GM12878 (cell line): ENCODE measurements at regions not wholly inside any gene's neighbourhood (a gene's known extent, or its start where the extent isn't known, plus 50 kb on each side); places are given as distances from the start of the nearest gene placed in this dataset.

ENCODE experiments used
- ATAC-seq: fragments of 200-7000 bp; cut with Tn5 transposase; 3 replicates; pipeline ENCODE4 v1.9.1; 2020; ENCODE audit warnings: mild to moderate bottlenecking, moderate library complexity
- BruUV-seq: library from RNA; stranded (reverse); fragments of 400-500 nt; replicated peaks from 2 replicates; lab custom pipeline; 2021; lab: Mats Ljungman, UMichigan
- CTCF ChIA-PET: fragments of 300-600 bp; sonication (Branson Sonifier 250); formaldehyde crosslinking; extraction: SDS; loops from one replicate; lab custom pipeline; 2021; ENCODE audit warnings: inconsistent platforms; lab: Yijun Ruan, JAX
- POLR2A ChIA-PET: fragments of 350-600 bp; formaldehyde crosslinking; extraction: SDS; loops from one replicate; lab custom pipeline; 2021; ENCODE audit warnings: inconsistent platforms; lab: Charles Lee
- RAD21 ChIA-PET: fragments of 300-600 bp; sonication (Branson Sonifier 250); formaldehyde crosslinking; loops from one replicate; lab custom pipeline; 2023; ENCODE audit warnings: antibody characterized with exemption; ENCODE audit not compliant: unreplicated experiment; lab: Charles Lee
- SMC1A ChIA-PET: fragments of 300-600 bp; sonication (Branson Sonifier 250); formaldehyde crosslinking; loops from one replicate; lab custom pipeline; 2023; ENCODE audit not compliant: unreplicated experiment, uncharacterized antibody; lab: Charles Lee
- DNase-seq: peaks from one replicate; pipeline ENCODE4 v3.0.0-alpha.2; 2011; ENCODE audit warnings: low read depth, low spot score
- FAIRE-seq: peaks from 3 replicates; lab custom pipeline; 2011; peaks lifted over from hg19 to GRCh38; lab: Jason Lieb, UNC
- H2AFZ ChIP-seq: 2 replicates; pipeline ENCODE4 v1.6.0; 2011; ENCODE audit warnings: low read depth, low read length, control low read depth; ENCODE audit not compliant: control insufficient read depth
- H3K27ac ChIP-seq: 2 replicates; pipeline ENCODE4 v1.5.1; 2011; ENCODE audit warnings: control low read depth; ENCODE audit not compliant: control insufficient read depth, insufficient read depth
- H3K27me3 ChIP-seq, 2 experiments: replicated peaks in 1 of 2; 2 replicates each; pipeline versions ENCODE4 v1.6.0 to v1.6.1; 2011; ENCODE audit warnings: low read length in 1 of 2; ENCODE audit not compliant: control insufficient read depth in 2 of 2, insufficient read depth in 2 of 2
- H3K36me3 ChIP-seq, 2 experiments: 2 replicates each; pipeline ENCODE4 v1.5.1; 2011; ENCODE audit warnings: low read length in 1 of 2; ENCODE audit not compliant: control insufficient read depth in 2 of 2, insufficient read depth in 2 of 2
- H3K4me1 ChIP-seq: 2 replicates; pipeline ENCODE4 v1.6.1; 2011; ENCODE audit warnings: mild to moderate bottlenecking, low read length, moderate library complexity, mixed read lengths; ENCODE audit not compliant: control insufficient read depth, insufficient read depth
- H3K4me2 ChIP-seq: 2 replicates; pipeline ENCODE4 v1.6.0; 2011; ENCODE audit warnings: control low read depth; ENCODE audit not compliant: control insufficient read depth, insufficient read depth
- H3K4me3 ChIP-seq: fragments of 200-600 bp; sonication (generic); 2 replicates; pipeline ENCODE4 v1.5.1; 2016
- H3K79me2 ChIP-seq: 2 replicates; pipeline ENCODE4 v1.6.0; 2011; ENCODE audit warnings: low read length; ENCODE audit not compliant: control insufficient read depth, insufficient read depth
- H3K9ac ChIP-seq: 2 replicates; pipeline ENCODE4 v1.8.0; 2011; ENCODE audit warnings: low read length, control low read depth, mixed read lengths; ENCODE audit not compliant: control insufficient read depth, insufficient read depth
- H3K9me3 ChIP-seq: replicated peaks from 3 replicates; pipeline ENCODE4 v1.5.1; 2011; ENCODE audit warnings: mild to moderate bottlenecking, low read length; ENCODE audit not compliant: control insufficient read depth, insufficient read depth
- H4K20me1 ChIP-seq: 2 replicates; pipeline ENCODE4 v1.6.0; 2011; ENCODE audit not compliant: control insufficient read depth, insufficient read depth
- CEBPB ChIP-seq, 2 experiments: fragments of 150-350 bp in 1 of 2; IDR thresholded peaks; 2 replicates each; pipeline ENCODE4 v1.6.1; 2012 to 2014; ENCODE audit warnings: low read depth in 2 of 2, low read length in 2 of 2, borderline replicate concordance in 1 of 2, inconsistent platforms in 1 of 2
- NBN ChIP-seq: fragments of 450-650 bp; IDR thresholded peaks from 2 replicates; pipeline ENCODE4 v1.6.1; 2016
- NFYA ChIP-seq: IDR thresholded peaks from 2 replicates; pipeline ENCODE4 v1.6.1; 2011; ENCODE audit warnings: low read depth, mild to moderate bottlenecking, low read length, improper control_type of control experiment, borderline replicate concordance
- RAD51 ChIP-seq: fragments of 450-650 bp; IDR thresholded peaks from 2 replicates; pipeline ENCODE4 v1.6.1; 2016; ENCODE audit warnings: moderate library complexity, mild to moderate bottlenecking, inconsistent platforms
- WGBS: methylation state at CpG from one replicate; pipeline ENCODE4 v1.1.6; 2016; ENCODE audit warnings: low lambda C conversion rate; ENCODE audit not compliant: insufficient replicate concordance, insufficient coverage; ENCODE audit errors: missing lambda C conversion rate; 5-methylcytosine and 5-hydroxymethylcytosine counted together
- in situ Hi-C: fragments of 300-500 bp; cut with MboI; formaldehyde crosslinking; loops from 9 replicates; pipeline ENCODE4 v1.14.3; 2018; ENCODE audit warnings: mixed read lengths
- intact Hi-C: fragments of 100-400 bp; cut with micrococcal nuclease; formaldehyde crosslinking; loops from one replicate; pipeline ENCODE4 v1.14.2; 2022; ENCODE audit not compliant: unreplicated experiment
- TF ChIP-seq, protein P1 (sequence below): IDR thresholded peaks from 2 replicates; pipeline ENCODE4 v1.6.1; 2011; ENCODE audit warnings: borderline replicate concordance, low read depth, mild to moderate bottlenecking, moderate library complexity, low read length; ENCODE audit not compliant: insufficient read depth, poor library complexity, severe bottlenecking
- TF ChIP-seq, protein P2 (sequence below): fragments of 450-650 bp; formaldehyde crosslinking; IDR thresholded peaks from 2 replicates; pipeline ENCODE4 v1.4.0; 2022; ENCODE audit warnings: mild to moderate bottlenecking, moderate library complexity

DNA sequence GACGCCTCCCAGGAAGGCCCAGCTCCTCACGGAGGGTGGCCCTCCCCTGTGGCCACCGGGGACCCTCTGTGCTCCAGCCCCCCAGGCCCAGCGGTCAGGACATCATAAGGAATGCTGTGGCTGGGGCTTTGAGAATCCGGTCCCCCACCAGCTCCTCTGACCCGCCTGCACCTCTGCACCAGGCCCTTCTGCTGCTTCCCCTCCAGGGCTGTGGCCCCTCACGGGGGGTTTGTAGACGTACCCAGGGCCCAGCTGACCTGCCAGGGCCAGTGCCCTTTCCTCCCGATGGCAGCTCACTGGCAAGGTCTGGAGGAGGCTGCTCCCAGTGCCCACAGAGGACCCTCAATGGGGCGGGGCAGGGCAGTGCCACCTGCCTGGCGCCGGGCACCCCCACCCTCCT lies 103.9 kb upstream of the TTC34 start:
- Histone ChIP-seq H3K36me3 (no peaks in the 10 kb centered on the region), H3K79me2 (no peaks in the 10 kb centered on the region), H3K9ac (no peak overlapping the region), H3K27me3 (no peaks in the 10 kb centered on the region), H3K9me3 (no peaks in the 10 kb centered on the region), H3K4me3 (no peak overlapping the region), H2AFZ (no peak overlapping the region), H3K4me2 (no peak overlapping the region), H3K27ac (no peak overlapping the region), H4K20me1 (no peaks in the 10 kb centered on the region), H3K4me1 (no peaks in the 10 kb centered on the region)
- BruUV-seq, result no TSS peak
- ChIA-PET CTCF (no interaction called here), RAD21 (no interaction called here), POLR2A (no interaction called here), SMC1A (no interaction called here)
- ATAC-seq (no peak), FAIRE-seq (no peak), DNase-seq (no peak)
- intact Hi-C loops (no loop called here), in situ Hi-C loops (no loop called here)
- WGBS, result 28% methylated on average over 12 of the region's 12 CpGs
- TF ChIP-seq NFYA, result no peak
- no peak for TF ChIP-seq RAD51
- no peak for TF ChIP-seq CEBPB (IDR thresholded peaks at IDR 0.05; ENCODE audit: borderline replicate concordance in 1 of 2, low read depth in 2 of 2, low read length in 2 of 2)

DNA sequence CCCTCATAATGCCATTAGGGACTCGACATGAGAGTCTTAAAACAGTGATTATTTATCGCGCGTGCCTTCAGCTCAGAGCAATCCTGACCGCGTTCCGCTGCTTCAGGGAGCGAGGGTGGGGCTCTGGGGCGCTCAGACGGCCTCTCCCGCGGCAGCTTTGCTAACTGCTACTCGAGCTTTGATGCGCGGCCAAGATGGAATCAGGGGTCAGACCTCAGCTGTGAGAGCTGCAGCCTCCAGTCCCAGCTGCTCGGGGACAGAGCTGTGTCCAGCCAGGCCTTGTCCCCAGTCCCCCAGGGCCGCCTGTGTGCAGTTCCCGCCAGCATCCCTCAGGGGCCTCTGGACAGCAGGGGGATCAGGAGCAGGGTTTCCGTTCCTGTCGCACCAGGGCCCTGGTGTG lies 104.6 kb upstream of the TTC34 start:
- Histone ChIP-seq H3K4me3 (no peak overlapping the region), H3K36me3 (no peaks in the 10 kb centered on the region), H3K4me1 (no peaks in the 10 kb centered on the region), H3K4me2 (no peak overlapping the region), H3K27ac (no peak overlapping the region), H2AFZ (no peak overlapping the region), H3K27me3 (no peaks in the 10 kb centered on the region), H3K9me3 (no peaks in the 10 kb centered on the region; the same call in 2 of the 3 replicates), H3K79me2 (no peaks in the 10 kb centered on the region), H4K20me1 (no peaks in the 10 kb centered on the region), H3K9ac (no peak overlapping the region)
- intact Hi-C loops (no loop called here), in situ Hi-C loops (no loop called here)
- ChIA-PET RAD21 (no interaction called here), CTCF (no interaction called here), SMC1A (no interaction called here), POLR2A (no interaction called here)
- WGBS, result 63% methylated on average over 19 of the region's 20 CpGs
- DNase-seq (no peak), ATAC-seq (no peak), FAIRE-seq (no peak)
- no peak for TF ChIP-seq NBN
- TF ChIP-seq, protein P1, sequence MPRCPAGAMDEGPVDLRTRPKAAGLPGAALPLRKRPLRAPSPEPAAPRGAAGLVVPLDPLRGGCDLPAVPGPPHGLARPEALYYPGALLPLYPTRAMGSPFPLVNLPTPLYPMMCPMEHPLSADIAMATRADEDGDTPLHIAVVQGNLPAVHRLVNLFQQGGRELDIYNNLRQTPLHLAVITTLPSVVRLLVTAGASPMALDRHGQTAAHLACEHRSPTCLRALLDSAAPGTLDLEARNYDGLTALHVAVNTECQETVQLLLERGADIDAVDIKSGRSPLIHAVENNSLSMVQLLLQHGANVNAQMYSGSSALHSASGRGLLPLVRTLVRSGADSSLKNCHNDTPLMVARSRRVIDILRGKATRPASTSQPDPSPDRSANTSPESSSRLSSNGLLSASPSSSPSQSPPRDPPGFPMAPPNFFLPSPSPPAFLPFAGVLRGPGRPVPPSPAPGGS, result no peak
- TF ChIP-seq, protein P2, sequence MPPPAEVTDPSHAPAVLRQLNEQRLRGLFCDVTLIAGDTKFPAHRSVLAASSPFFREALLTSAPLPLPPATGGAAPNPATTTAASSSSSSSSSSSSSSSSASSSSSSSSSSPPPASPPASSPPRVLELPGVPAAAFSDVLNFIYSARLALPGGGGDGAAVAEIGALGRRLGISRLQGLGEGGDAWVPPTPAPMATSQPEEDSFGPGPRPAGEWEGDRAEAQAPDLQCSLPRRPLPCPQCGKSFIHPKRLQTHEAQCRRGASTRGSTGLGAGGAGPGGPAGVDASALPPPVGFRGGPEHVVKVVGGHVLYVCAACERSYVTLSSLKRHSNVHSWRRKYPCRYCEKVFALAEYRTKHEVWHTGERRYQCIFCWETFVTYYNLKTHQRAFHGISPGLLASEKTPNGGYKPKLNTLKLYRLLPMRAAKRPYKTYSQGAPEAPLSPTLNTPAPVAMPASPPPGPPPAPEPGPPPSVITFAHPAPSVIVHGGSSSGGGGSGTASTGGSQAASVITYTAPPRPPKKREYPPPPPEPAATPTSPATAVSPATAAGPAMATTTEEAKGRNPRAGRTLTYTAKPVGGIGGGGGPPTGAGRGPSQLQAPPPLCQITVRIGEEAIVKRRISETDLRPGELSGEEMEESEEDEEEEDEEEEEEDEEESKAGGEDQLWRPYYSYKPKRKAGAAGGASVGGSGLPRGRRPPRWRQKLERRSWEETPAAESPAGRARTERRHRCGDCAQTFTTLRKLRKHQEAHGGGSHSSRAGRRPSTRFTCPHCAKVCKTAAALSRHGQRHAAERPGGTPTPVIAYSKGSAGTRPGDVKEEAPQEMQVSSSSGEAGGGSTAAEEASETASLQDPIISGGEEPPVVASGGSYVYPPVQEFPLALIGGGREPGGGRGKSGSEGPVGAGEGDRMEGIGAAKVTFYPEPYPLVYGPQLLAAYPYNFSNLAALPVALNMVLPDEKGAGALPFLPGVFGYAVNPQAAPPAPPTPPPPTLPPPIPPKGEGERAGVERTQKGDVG (CRISPR knock-in tag), result no peak
- no TSS peak for BruUV-seq
